Left forelimb (tissue), 1 donor: ENCODE measurements at regions not wholly inside any gene's neighbourhood (a gene's known extent, or its start where the extent isn't known, plus 50 kb on each side); places are given as distances from the start of the nearest gene placed in this dataset.

Experiments used
- DNase-seq: peaks from one replicate; pipeline ENCODE4 v3.0.0-alpha.2; 2018; ENCODE audit warnings: low spot score

- no peak for DNase-seq
Observed at GRCh38 chr21:28826569-28826968, 166.1 kb downstream of the LTN1 start.

- no peak for DNase-seq
Observed at GRCh38 chr21:28826021-28826420, 166.7 kb downstream of the LTN1 start.

GRCh38 chr21:28823429-28823828 lies 169.2 kb downstream of the LTN1 start:
- no peak for DNase-seq

GRCh38 chr21:28822486-28823335 lies 170.0 kb downstream of the LTN1 start:
- DNase-seq = no peak

- no peak for DNase-seq
Observed at GRCh38 chr21:28822123-28822399, 170.6 kb downstream of the LTN1 start.

GRCh38 chr21:28821276-28822122 lies 171.2 kb downstream of the LTN1 start:
- DNase-seq = no peak

- no peak for DNase-seq
Observed at GRCh38 chr21:28818663-28819278, 173.9 kb downstream of the LTN1 start.

- DNase-seq = no peak
Observed at GRCh38 chr21:28817871-28818270, 174.8 kb downstream of the LTN1 start.

GRCh38 chr21:28811860-28812259 lies 180.8 kb downstream of the LTN1 start:
- no peak for DNase-seq

- DNase-seq = no peak
Observed at GRCh38 chr21:28810826-28811524, 181.7 kb downstream of the LTN1 start.

GRCh38 chr21:28805885-28806284 lies 186.8 kb downstream of the LTN1 start:
- DNase-seq = no peak

- no peak for DNase-seq
Observed at GRCh38 chr21:28804089-28804670, 188.5 kb downstream of the LTN1 start.

- no peak for DNase-seq
Observed at GRCh38 chr21:28801906-28802305, 190.8 kb downstream of the LTN1 start.

- DNase-seq = no peak
Observed at GRCh38 chr21:28799926-28800325, 192.8 kb downstream of the LTN1 start.

GRCh38 chr21:28798798-28799197 lies 193.9 kb downstream of the LTN1 start:
- no peak for DNase-seq

GRCh38 chr21:28795251-28795650 lies 197.4 kb downstream of the LTN1 start:
- no peak for DNase-seq

GRCh38 chr21:28794371-28794851 lies 198.3 kb downstream of the LTN1 start:
- DNase-seq = no peak

GRCh38 chr21:28793043-28793442 lies 199.6 kb downstream of the LTN1 start:
- no peak for DNase-seq

GRCh38 chr21:28791595-28792282 lies 200.9 kb downstream of the LTN1 start:
- DNase-seq = no peak

- no peak for DNase-seq
Observed at GRCh38 chr21:28790335-28790734, 202.3 kb downstream of the LTN1 start.

GRCh38 chr21:28789523-28789922 lies 203.2 kb downstream of the LTN1 start:
- DNase-seq = no peak
